ENCODE measurements at regions not wholly inside any gene's neighbourhood (a gene's known extent, or its start where the extent isn't known, plus 50 kb on each side); places are given as distances from the start of the nearest gene placed in this dataset.
A peak's percentile ranks its signal among the peaks of the same experiment; 100 is the strongest.

- TF ChIP-seq IRF9 (CRISPR knock-in tag; IDR thresholded peaks at IDR 0.05; ENCODE audit: borderline replicate concordance) (no peak; the same call in 1 of the 2 replicates), PTBP1 (IDR thresholded peaks at IDR 0.05; ENCODE audit: low read depth, low read length, poor library complexity, severe bottlenecking) (no peak), THAP7 (CRISPR knock-in tag; IDR thresholded peaks at IDR 0.05) (no peak), ZNF362 (CRISPR knock-in tag; IDR thresholded peaks at IDR 0.05; ENCODE audit: borderline replicate concordance) (no peak), FOXA1 (IDR thresholded peaks at IDR 0.05) (no peak), FOXA1 (CRISPR knock-in tag; IDR thresholded peaks at IDR 0.05) (peak; percentile 49), DNMT3B (CRISPR knock-in tag; conservative IDR thresholded peaks at IDR 0.05) (peak; percentile 85; the same call in 1 of the 2 replicates), ZNF558 (CRISPR knock-in tag; IDR thresholded peaks at IDR 0.05; ENCODE audit: borderline replicate concordance) (no peak), IRF2 (CRISPR knock-in tag; IDR thresholded peaks at IDR 0.05) (peak; percentile 91), ZNF777 (CRISPR knock-in tag; IDR thresholded peaks at IDR 0.05) (peak; percentile 69; the same call in 1 of the 2 replicates), REL (CRISPR knock-in tag; conservative IDR thresholded peaks at IDR 0.05) (no peak), TOPORS (CRISPR knock-in tag; IDR thresholded peaks at IDR 0.05) (0 out of 2 replicates have a peak, but pooled peaks have one; percentile 64), ZMAT3 (CRISPR knock-in tag; conservative IDR thresholded peaks at IDR 0.05) (0 out of 2 replicates have a peak, but pooled peaks have one; percentile 59), ZIK1 (CRISPR knock-in tag; IDR thresholded peaks at IDR 0.05; ENCODE audit: borderline replicate concordance, low read depth) (no peak), NFYB (CRISPR knock-in tag; IDR thresholded peaks at IDR 0.05) (no peak), ZNF775 (CRISPR knock-in tag; IDR thresholded peaks at IDR 0.05; ENCODE audit: borderline replicate concordance) (no peak), HDAC2 (CRISPR knock-in tag; IDR thresholded peaks at IDR 0.05) (peak; percentile 96), EHMT2 (IDR thresholded peaks at IDR 0.05; ENCODE audit: borderline replicate concordance, low read depth, low read length) (no peak; the same call in 1 of the 2 replicates), NFIC (IDR thresholded peaks at IDR 0.05; ENCODE audit: low read length) (peak; percentile 63; the same call in 1 of the 2 replicates), ZNF574 (CRISPR knock-in tag; IDR thresholded peaks at IDR 0.05) (peak; percentile 86), ZNF891 (CRISPR knock-in tag; IDR thresholded peaks at IDR 0.05) (no peak)
- TF ChIP-seq, protein P1, sequence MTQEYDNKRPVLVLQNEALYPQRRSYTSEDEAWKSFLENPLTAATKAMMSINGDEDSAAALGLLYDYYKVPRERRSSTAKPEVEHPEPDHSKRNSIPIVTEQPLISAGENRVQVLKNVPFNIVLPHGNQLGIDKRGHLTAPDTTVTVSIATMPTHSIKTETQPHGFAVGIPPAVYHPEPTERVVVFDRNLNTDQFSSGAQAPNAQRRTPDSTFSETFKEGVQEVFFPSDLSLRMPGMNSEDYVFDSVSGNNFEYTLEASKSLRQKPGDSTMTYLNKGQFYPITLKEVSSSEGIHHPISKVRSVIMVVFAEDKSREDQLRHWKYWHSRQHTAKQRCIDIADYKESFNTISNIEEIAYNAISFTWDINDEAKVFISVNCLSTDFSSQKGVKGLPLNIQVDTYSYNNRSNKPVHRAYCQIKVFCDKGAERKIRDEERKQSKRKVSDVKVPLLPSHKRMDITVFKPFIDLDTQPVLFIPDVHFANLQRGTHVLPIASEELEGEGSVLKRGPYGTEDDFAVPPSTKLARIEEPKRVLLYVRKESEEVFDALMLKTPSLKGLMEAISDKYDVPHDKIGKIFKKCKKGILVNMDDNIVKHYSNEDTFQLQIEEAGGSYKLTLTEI (CRISPR knock-in tag; conservative IDR thresholded peaks at IDR 0.05), result no peak
Observed at GRCh38 chr7:155951554-155952158, 139.4 kb upstream of the SHH start (continued).

Data from HepG2 (cell line).